NB4 (cell line): ENCODE measurements at regions not wholly inside any gene's neighbourhood (a gene's known extent, or its start where the extent isn't known, plus 50 kb on each side); places are given as distances from the start of the nearest gene placed in this dataset.

ENCODE experiments used
- CTCF ChIP-seq: IDR thresholded peaks from one replicate; pipeline ENCODE4 v1.5.1; 2012; ENCODE audit warnings: low read depth, low read length
- POLR2A ChIP-seq: IDR thresholded peaks from 2 replicates; pipeline ENCODE4 v1.6.1; 2011; ENCODE audit warnings: mild to moderate bottlenecking; ENCODE audit not compliant: insufficient read length; ENCODE audit errors: extremely low read depth
- TF ChIP-seq, protein P1 (sequence below): IDR thresholded peaks from 2 replicates; pipeline ENCODE4 v1.6.1; 2011; ENCODE audit warnings: low read depth, low read length

DNA sequence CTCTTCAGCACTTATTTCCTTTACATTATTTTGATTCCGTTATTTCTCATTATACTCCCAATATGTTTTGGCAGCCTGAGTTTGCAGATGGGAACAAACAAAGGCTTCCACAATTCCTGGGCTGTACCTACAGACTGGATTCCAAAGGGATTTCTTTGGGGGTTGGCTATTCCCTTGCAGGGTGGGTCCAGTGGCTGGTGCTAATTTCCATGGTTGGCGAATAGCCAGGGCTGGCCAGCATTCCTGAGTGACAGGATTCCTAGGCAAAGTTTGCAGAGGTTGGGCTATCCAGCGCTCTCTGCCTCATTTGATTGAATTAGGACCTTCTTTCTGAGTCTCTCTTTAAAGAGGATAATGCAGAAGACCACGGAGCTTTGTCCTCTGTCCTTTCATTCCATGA is 207.4 kb downstream of the MAF start:
- TF ChIP-seq CTCF (no peak), POLR2A (no peak)
- TF ChIP-seq, protein P1, sequence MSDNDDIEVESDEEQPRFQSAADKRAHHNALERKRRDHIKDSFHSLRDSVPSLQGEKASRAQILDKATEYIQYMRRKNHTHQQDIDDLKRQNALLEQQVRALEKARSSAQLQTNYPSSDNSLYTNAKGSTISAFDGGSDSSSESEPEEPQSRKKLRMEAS, result no peak
